NT2/D1 (cell line): ENCODE measurements at regions not wholly inside any gene's neighbourhood (a gene's known extent, or its start where the extent isn't known, plus 50 kb on each side); places are given as distances from the start of the nearest gene placed in this dataset.

Experiments used
- DNase-seq: peaks from one replicate; pipeline ENCODE4 v3.0.0-alpha.2; 2011; ENCODE audit warnings: low read depth, low spot score
- H3K27me3 ChIP-seq: 2 replicates; pipeline ENCODE4 v1.6.0; 2011; ENCODE audit warnings: mild to moderate bottlenecking; ENCODE audit not compliant: insufficient read length, insufficient read depth
- H3K36me3 ChIP-seq: 2 replicates; pipeline ENCODE4 v1.6.1; 2011; ENCODE audit warnings: mild to moderate bottlenecking, low read length, mixed read lengths; ENCODE audit not compliant: insufficient read depth, insufficient read length
- H3K4me1 ChIP-seq: 2 replicates; pipeline ENCODE4 v1.5.1; 2011; ENCODE audit not compliant: insufficient read depth, insufficient read length
- H3K4me3 ChIP-seq: 2 replicates; pipeline ENCODE4 v1.5.1; 2011; ENCODE audit warnings: low read depth; ENCODE audit not compliant: insufficient read length
- H3K9ac ChIP-seq: 2 replicates; pipeline ENCODE4 v1.6.0; 2011; ENCODE audit warnings: low read depth; ENCODE audit not compliant: insufficient read length
- H3K9me3 ChIP-seq: 2 replicates; pipeline ENCODE4 v1.5.1; 2011; ENCODE audit warnings: mild to moderate bottlenecking, low read length; ENCODE audit not compliant: insufficient read depth
- SUZ12 ChIP-seq: IDR thresholded peaks from 2 replicates; pipeline ENCODE4 v1.6.1; 2011; ENCODE audit not compliant: insufficient read length, insufficient read depth; ENCODE audit errors: extremely low read depth
- YY1 ChIP-seq: IDR thresholded peaks from 2 replicates; pipeline ENCODE4 v1.6.1; 2011; ENCODE audit not compliant: insufficient read length, insufficient read depth
- ZNF274 ChIP-seq: IDR thresholded peaks from 2 replicates; pipeline ENCODE4 v1.6.1; 2011; ENCODE audit warnings: mild to moderate bottlenecking, low read depth, low read length

GRCh38 chr9:16310278-16311110 lies 560.0 kb downstream of the BNC2 start:
- Histone ChIP-seq H3K4me1 (peaks cover 2% of the 10 kb centered on the region), H3K9ac (no peak overlapping the region), H3K27me3 (no peaks in the 10 kb centered on the region), H3K4me3 (no peak overlapping the region), H3K36me3 (no peaks in the 10 kb centered on the region), H3K9me3 (no peaks in the 10 kb centered on the region)
- DNase-seq: no peak
- no peak for TF ChIP-seq SUZ12
- no peak for TF ChIP-seq YY1
- TF ChIP-seq ZNF274: no peak

- no peaks in the 10 kb centered on the region for H3K9me3 ChIP-seq
- H3K27me3 ChIP-seq: no peaks in the 10 kb centered on the region
- H3K4me3 ChIP-seq: no peak overlapping the region
- H3K4me1 ChIP-seq: peaks cover 2% of the 10 kb centered on the region
- no peaks in the 10 kb centered on the region for H3K36me3 ChIP-seq
- no peak for TF ChIP-seq YY1
- TF ChIP-seq ZNF274: no peak
- TF ChIP-seq SUZ12: no peak
- no peak for DNase-seq
- H3K9ac ChIP-seq: no peak overlapping the region
Measured at GRCh38 chr9:16312116-16312515, 558.4 kb downstream of the BNC2 start.

GRCh38 chr9:16312962-16313546 lies 557.4 kb downstream of the BNC2 start:
- no peaks in the 10 kb centered on the region for H3K9me3 ChIP-seq

GRCh38 chr9:16314476-16314875 lies 556.0 kb downstream of the BNC2 start:
- no peaks in the 10 kb centered on the region for H3K27me3 ChIP-seq
- H3K9ac ChIP-seq: no peak overlapping the region
- TF ChIP-seq SUZ12: no peak
- TF ChIP-seq YY1: no peak
- no peak for TF ChIP-seq ZNF274
- H3K4me3 ChIP-seq: no peak overlapping the region
- H3K9me3 ChIP-seq: no peaks in the 10 kb centered on the region
- DNase-seq: no peak
- H3K4me1 ChIP-seq: peaks cover 2% of the 10 kb centered on the region
- no peaks in the 10 kb centered on the region for H3K36me3 ChIP-seq

More at GRCh38 chr9:16312962-16313546, 557.4 kb downstream of the BNC2 start:
- Histone ChIP-seq H3K27me3 (no peaks in the 10 kb centered on the region), H3K4me3 (no peak overlapping the region), H3K9ac (no peak overlapping the region), H3K36me3 (no peaks in the 10 kb centered on the region), H3K4me1 (peaks cover 2% of the 10 kb centered on the region)
- TF ChIP-seq SUZ12 (no peak), ZNF274 (no peak), YY1 (no peak)
- no peak for DNase-seq

DNA sequence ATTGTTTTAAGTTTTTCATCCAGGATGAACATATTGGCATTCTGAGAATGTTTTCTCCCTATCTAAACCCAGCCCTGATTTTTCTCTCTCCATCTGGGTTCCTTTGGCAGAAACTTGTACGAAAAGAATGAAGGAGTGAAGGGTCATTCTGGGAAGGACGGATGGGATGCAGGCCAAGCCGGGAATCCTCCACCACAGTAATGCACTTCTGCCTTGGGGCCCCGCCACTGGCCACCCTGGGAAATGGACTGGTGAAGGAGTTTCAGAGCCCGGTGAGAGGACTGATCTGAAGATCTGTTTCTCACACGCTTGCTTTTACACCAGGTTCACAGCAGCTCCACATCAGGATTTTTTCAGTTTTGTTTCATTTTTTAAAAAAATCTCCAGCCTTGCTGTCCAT lies 554.8 kb downstream of the BNC2 start:
- Histone ChIP-seq H3K27me3 (no peaks in the 10 kb centered on the region), H3K9me3 (no peaks in the 10 kb centered on the region), H3K9ac (no peak overlapping the region), H3K36me3 (no peaks in the 10 kb centered on the region), H3K4me3 (no peak overlapping the region), H3K4me1 (peaks cover 3% of the 10 kb centered on the region)
- TF ChIP-seq YY1 (no peak), ZNF274 (no peak)
- DNase-seq: no peak

DNA sequence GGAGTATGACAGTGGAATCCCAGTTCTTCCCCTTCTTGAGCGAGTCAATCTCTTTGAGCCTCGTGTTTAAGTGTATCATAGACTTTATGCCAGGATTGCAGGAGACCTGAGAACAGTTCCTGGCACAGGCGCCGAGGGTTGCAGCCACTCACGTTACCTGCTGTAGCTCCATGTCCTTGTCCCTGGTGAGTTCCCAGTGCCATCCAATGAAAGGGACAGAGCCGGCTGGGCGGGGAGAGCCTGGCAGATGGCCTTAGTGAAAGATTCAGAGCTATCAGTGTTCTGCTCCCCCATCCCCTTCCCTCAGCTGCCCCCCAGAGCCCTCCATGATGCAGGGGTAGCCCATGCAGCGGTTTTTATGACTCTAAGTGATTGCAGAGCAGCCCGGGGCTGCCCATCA lies 554.0 kb downstream of the BNC2 start:
- DNase-seq: no peak
- TF ChIP-seq ZNF274: no peak
- Histone ChIP-seq H3K36me3 (no peaks in the 10 kb centered on the region), H3K9me3 (no peaks in the 10 kb centered on the region), H3K27me3 (no peaks in the 10 kb centered on the region), H3K4me1 (peaks cover 3% of the 10 kb centered on the region), H3K4me3 (no peak overlapping the region), H3K9ac (no peak overlapping the region)

DNA sequence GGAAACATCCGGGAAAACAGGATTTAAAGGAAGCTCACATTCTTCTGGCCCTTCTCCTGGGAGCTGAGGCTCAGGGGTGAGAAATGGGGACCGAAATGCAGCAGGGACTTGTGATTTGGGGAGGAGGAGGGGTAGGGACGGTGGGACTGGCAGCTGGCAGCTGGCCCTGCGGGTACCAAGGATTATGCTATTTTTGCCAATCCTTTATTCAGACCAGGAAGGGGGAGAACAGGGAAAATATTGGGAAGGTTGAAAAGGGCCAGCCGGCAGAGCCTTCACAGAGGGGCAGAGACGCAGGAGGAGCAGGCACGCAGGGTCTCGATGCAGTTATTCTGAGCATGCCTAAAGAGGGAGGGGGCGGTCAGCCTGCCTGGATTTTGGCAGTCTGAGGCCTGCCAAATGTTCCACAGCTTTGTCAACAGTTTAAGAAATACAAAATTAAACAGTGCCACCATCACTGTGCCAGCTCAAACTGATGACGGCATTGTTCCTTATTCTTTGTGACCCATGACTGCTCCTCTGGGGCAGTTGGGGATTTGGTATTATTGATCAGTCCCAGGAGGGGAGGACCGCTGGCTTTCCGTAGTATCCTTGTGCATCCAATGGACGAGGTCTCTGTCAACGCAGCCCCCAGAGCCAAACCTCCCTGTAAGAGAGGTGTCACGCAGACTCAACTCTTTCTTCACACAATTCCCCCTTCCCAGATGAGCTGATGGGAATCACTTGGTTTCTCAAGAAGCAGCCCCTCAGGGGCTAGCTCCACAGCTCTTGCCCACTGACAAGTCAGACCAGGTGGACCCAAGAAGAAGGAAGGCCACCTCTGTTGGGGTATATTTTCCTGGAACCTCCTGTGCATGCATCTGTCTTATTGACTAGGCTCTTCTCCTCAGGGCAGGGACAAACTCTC lies 553.3 kb downstream of the BNC2 start:
- Histone ChIP-seq H3K4me3 (no peak overlapping the region), H3K9me3 (no peaks in the 10 kb centered on the region), H3K27me3 (no peaks in the 10 kb centered on the region), H3K4me1 (peaks cover 3% of the 10 kb centered on the region), H3K36me3 (no peaks in the 10 kb centered on the region), H3K9ac (no peak overlapping the region)
- TF ChIP-seq YY1 (no peak), ZNF274 (no peak), SUZ12 (no peak)
- no peak for DNase-seq
